ENCODE measurements at regions not wholly inside any gene's neighbourhood (a gene's known extent, or its start where the extent isn't known, plus 50 kb on each side); places are given as distances from the start of the nearest gene placed in this dataset.
"Not testable (repeated sequence)": the region's sequence is repeated elsewhere in the genome, so short reads cannot be mapped to it uniquely, and the experiment has no call there.

- no peak for DNase-seq
These were observed 342.6 kb downstream of the DMAC1 start for GRCh38 chr9:7456793-7457530.

- DNase-seq = no peak
These were observed 343.2 kb downstream of the DMAC1 start for GRCh38 chr9:7456377-7456776.

GRCh38 chr9:7454624-7455023 is 345.0 kb downstream of the DMAC1 start:
- DNase-seq = no peak

GRCh38 chr9:7452378-7452777 is 347.2 kb downstream of the DMAC1 start:
- DNase-seq = no peak

GRCh38 chr9:7451062-7451461 is 348.5 kb downstream of the DMAC1 start:
- no peak for DNase-seq

- DNase-seq = no peak
These were observed 356.0 kb downstream of the DMAC1 start for GRCh38 chr9:7443541-7443940.

GRCh38 chr9:7439355-7439995 is 360.1 kb downstream of the DMAC1 start:
- DNase-seq = no peak

- DNase-seq = no peak
These were observed 362.8 kb downstream of the DMAC1 start for GRCh38 chr9:7436754-7437153.

GRCh38 chr9:7433508-7434292 is 365.9 kb downstream of the DMAC1 start:
- DNase-seq = no peak

- DNase-seq = no peak
These were observed 366.6 kb downstream of the DMAC1 start for GRCh38 chr9:7432989-7433388.

GRCh38 chr9:7417397-7417796 is 382.2 kb downstream of the DMAC1 start:
- DNase-seq = not testable (repeated sequence)

- no peak for DNase-seq
These were observed 383.7 kb downstream of the DMAC1 start for GRCh38 chr9:7415836-7416235.

GRCh38 chr9:7408845-7409244 is 390.7 kb downstream of the DMAC1 start:
- DNase-seq = no peak

- DNase-seq = no peak
These were observed 392.3 kb downstream of the DMAC1 start for GRCh38 chr9:7407246-7407645.

- no peak for DNase-seq
These were observed 393.5 kb downstream of the DMAC1 start for GRCh38 chr9:7405924-7406604.

GRCh38 chr9:7403839-7404487 is 395.6 kb downstream of the DMAC1 start:
- no peak for DNase-seq

- no peak for DNase-seq
These were observed 396.6 kb downstream of the DMAC1 start for GRCh38 chr9:7403028-7403389.

- no peak for DNase-seq
These were observed 397.1 kb downstream of the DMAC1 start for GRCh38 chr9:7402334-7403027.

GRCh38 chr9:7401116-7401515 is 398.5 kb downstream of the DMAC1 start:
- DNase-seq = no peak

GRCh38 chr9:7394002-7394774 is 405.4 kb downstream of the DMAC1 start:
- no peak for DNase-seq

GRCh38 chr9:7392148-7392547 is 407.4 kb downstream of the DMAC1 start:
- DNase-seq = no peak
